ENCODE measurements at regions not wholly inside any gene's neighbourhood (a gene's known extent, or its start where the extent isn't known, plus 50 kb on each side); places are given as distances from the start of the nearest gene placed in this dataset.

DNA sequence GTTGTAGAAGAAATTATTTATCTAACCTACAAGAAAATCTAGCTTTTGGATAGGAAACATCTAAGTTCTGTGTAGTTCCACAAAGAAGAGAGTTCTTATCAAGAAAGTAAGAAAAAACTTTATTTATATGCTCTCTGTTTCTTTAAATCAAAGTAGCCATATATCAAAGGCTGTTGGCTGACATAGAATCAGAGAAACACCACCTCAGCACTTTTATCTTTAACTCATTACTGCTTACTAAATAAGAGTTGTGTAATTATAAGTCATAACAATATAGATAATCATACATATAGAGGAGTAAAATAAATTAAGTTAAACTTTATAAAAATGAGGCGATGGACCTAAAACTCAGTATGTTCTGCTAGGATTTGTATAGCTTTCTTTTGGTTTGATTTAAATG, 570.6 kb downstream of the PCDH17 start:
- no peaks in the 10 kb centered on the region for H3K36me3 ChIP-seq (replicated peaks in 1 of 2; ENCODE audit: insufficient read depth in 1 of 2, low read depth in 2 of 2)
- no peak for DNase-seq

DNA sequence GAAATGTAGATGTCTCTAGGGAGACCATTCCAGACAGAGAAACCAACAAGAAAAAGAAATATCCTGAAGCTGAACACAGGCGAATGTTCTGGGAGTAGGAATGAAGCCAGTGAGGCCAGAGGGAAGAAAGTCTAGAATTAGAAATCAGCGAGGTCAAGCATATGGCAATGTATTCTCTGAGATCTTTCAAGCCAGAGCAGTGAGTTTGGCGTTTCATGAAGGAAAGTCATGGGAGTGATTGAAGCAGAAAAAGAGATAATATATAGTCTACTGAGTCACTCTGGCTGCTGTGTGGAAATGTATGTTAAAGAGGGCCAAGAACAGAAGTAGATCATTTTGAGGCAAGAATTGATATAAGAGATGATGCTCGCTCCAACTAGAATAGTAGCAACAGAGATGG, 576.0 kb downstream of the PCDH17 start:
- 75 to 80% methylated on average over 4 of the region's 4 CpGs for WGBS, 2 donors

More for the DNA sequence above, 570.6 kb downstream of the PCDH17 start:
- WGBS, 2 donors: 77 to 84% methylated on average over 1 of the region's 1 CpG
- no peak for TF ChIP-seq CTCF (IDR thresholded peaks at IDR 0.05)
- TF ChIP-seq POLR2A (IDR thresholded peaks at IDR 0.05): no peak
- Histone ChIP-seq H3K27me3 (no peaks in the 10 kb centered on the region), H3K9me3 (no peaks in the 10 kb centered on the region), H3K27ac (no peak overlapping the region), H3K4me1 (no peaks in the 10 kb centered on the region), H3K4me3 (no peak overlapping the region)
- ATAC-seq: no peak
- intact Hi-C loops (cut with DNase I): no loop called here

DNA sequence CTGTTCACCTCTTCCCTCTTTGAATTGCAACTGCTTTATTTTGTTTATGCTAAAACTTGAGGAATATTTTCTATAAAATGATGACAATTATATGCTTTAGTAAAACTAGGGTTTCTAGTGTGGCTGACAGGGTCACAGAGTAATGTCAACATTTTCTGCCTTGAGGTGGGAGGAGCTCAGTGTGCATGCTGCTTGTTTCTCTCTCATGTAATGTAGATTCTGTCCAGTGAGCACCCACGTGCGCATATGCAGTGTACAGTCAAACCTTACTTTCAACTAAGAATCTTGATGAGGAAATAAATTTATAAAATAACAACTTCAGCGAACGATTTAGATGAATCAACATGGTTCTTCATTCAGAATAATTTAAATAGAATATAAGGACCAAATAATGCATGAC, 603.9 kb downstream of the PCDH17 start:
- DNase-seq: no peak
- H3K27me3 ChIP-seq: no peaks in the 10 kb centered on the region
- whole genome bisulfite sequencing, 2 donors: 64 to 72% methylated on average over 4 of the region's 4 CpGs
- no peak for ATAC-seq
- no peak overlapping the region for H3K27ac ChIP-seq
- no peaks in the 10 kb centered on the region for H3K4me1 ChIP-seq
- H3K36me3 ChIP-seq (replicated peaks in 1 of 2; ENCODE audit: insufficient read depth in 1 of 2, low read depth in 2 of 2): no peaks in the 10 kb centered on the region
- no peak overlapping the region for H3K4me3 ChIP-seq
- H3K9me3 ChIP-seq: no peaks in the 10 kb centered on the region
- intact Hi-C loops (cut with DNase I): no loop called here
- TF ChIP-seq CTCF (IDR thresholded peaks at IDR 0.05) (no peak), POLR2A (IDR thresholded peaks at IDR 0.05) (no peak)

More for the DNA sequence above, 576.0 kb downstream of the PCDH17 start:
- ATAC-seq: no peak
- H3K9me3 ChIP-seq: no peaks in the 10 kb centered on the region
- DNase-seq: no peak
- intact Hi-C loops (cut with DNase I): no loop called here
- no peaks in the 10 kb centered on the region for H3K27me3 ChIP-seq
- H3K4me1 ChIP-seq: no peaks in the 10 kb centered on the region
- TF ChIP-seq POLR2A (IDR thresholded peaks at IDR 0.05) (no peak), CTCF (IDR thresholded peaks at IDR 0.05) (no peak)
- H3K4me3 ChIP-seq: no peak overlapping the region
- no peaks in the 10 kb centered on the region for H3K36me3 ChIP-seq (replicated peaks in 1 of 2; ENCODE audit: insufficient read depth in 1 of 2, low read depth in 2 of 2)
- no peak overlapping the region for H3K27ac ChIP-seq

DNA sequence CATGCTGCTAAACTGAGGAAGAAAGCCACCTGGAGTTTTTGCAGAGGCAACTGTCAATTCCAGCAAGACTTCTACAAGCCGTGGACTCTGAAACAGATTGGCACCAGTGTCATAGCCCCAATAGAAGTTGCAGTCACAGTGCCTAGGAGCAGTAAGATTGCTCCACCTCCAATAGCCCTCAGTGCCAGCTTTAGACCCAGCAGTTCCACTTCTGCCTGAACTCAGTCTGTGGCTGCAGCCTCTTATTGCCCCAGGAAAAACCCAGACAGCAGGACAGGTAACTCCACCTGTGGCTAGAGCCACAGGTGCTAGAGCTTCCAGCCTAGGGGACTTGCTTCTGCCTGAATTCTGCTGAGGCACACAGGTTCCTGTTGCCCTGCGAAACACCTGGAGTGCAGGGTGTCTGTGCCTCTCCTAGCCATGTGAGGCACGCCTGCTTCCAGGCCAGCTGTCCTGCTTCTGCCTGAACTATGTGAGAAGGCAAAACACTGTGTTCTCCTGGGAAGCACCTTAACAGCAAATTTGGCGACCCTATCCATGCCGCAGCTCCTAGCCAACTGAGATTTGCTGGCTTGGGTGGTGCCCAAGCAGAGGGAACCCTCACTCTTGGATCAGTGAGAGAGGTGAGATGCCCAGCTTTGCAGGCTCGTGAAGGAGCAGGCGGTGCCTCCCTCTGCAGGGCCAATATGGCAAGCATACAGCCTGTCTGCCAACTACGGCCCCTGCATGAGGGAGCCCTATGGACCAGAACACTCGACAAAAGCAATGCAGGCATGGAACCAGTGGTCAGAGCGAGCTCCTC, 607.6 kb downstream of the PCDH17 start:
- WGBS, 2 donors: 69 to 74% methylated on average over 2 to 10 of the region's 10 CpGs
- DNase-seq: no peak

More for the DNA sequence above, 607.6 kb downstream of the PCDH17 start:
- ATAC-seq: no peak
- no peak overlapping the region for H3K27ac ChIP-seq
- intact Hi-C loops (cut with DNase I): no loop called here
- no peaks in the 10 kb centered on the region for H3K9me3 ChIP-seq
- H3K27me3 ChIP-seq: no peaks in the 10 kb centered on the region
- TF ChIP-seq POLR2A (IDR thresholded peaks at IDR 0.05): no peak
- no peak for TF ChIP-seq CTCF (IDR thresholded peaks at IDR 0.05)
- no peaks in the 10 kb centered on the region for H3K36me3 ChIP-seq (replicated peaks in 1 of 2; ENCODE audit: insufficient read depth in 1 of 2, low read depth in 2 of 2)
- H3K4me3 ChIP-seq: no peak overlapping the region
- H3K4me1 ChIP-seq: no peaks in the 10 kb centered on the region
